A673 (cell line): ENCODE measurements at regions not wholly inside any gene's neighbourhood (a gene's known extent, or its start where the extent isn't known, plus 50 kb on each side); places are given as distances from the start of the nearest gene placed in this dataset.

Experiments used
- BruUV-seq: library from RNA; stranded (reverse); fragments of 400-500 nt; replicated peaks from 2 replicates; lab custom pipeline; 2021; lab: Mats Ljungman, UMichigan
- CTCF ChIA-PET: fragments of 300-600 bp; sonication (Branson Sonifier 250); formaldehyde crosslinking; loops from one replicate; lab custom pipeline; 2022; ENCODE audit warnings: antibody characterized with exemption; lab: Charles Lee
- POLR2A ChIA-PET: fragments of 300-600 bp; sonication (Branson Sonifier 250); formaldehyde crosslinking; loops from one replicate; lab custom pipeline; 2022; ENCODE audit warnings: antibody characterized with exemption; ENCODE audit not compliant: low non-redundant PET; lab: Charles Lee
- DNase-seq: peaks from one replicate; pipeline ENCODE4 v3.0.0-alpha.2; 2015; ENCODE audit warnings: low spot score
- H3K27ac ChIP-seq: fragments of 200-600 bp; sonication (generic); 2 replicates; pipeline ENCODE4 v1.5.1; 2016; ENCODE audit warnings: mixed run types, low read depth, mild to moderate bottlenecking, mixed read lengths, antibody characterized with exemption, low read length; ENCODE audit not compliant: poor library complexity, severe bottlenecking
- H3K27me3 ChIP-seq: fragments of 200-600 bp; sonication (generic); replicated peaks from 2 replicates; pipeline ENCODE4 v1.6.1; 2017; ENCODE audit warnings: mixed run types, low read depth, mild to moderate bottlenecking, mixed read lengths, antibody characterized with exemption, low read length; ENCODE audit not compliant: insufficient read depth, poor library complexity
- H3K36me3 ChIP-seq: fragments of 200-600 bp; sonication (generic); 2 replicates; pipeline ENCODE4 v1.6.1; 2016; ENCODE audit warnings: mixed run types, mild to moderate bottlenecking, mixed read lengths, antibody characterized with exemption, low read length; ENCODE audit not compliant: insufficient read depth, poor library complexity, severe bottlenecking
- H3K4me1 ChIP-seq: fragments of 200-600 bp; sonication (generic); 2 replicates; pipeline ENCODE4 v1.6.1; 2017; ENCODE audit warnings: mixed run types, mild to moderate bottlenecking, mixed read lengths, antibody characterized with exemption, low read length; ENCODE audit not compliant: insufficient read depth, poor library complexity, severe bottlenecking
- H3K4me3 ChIP-seq: fragments of 200-600 bp; sonication (generic); 2 replicates; pipeline ENCODE4 v1.5.1; 2016; ENCODE audit warnings: low read depth, mixed run types, mild to moderate bottlenecking, mixed read lengths, low read length; ENCODE audit not compliant: poor library complexity, severe bottlenecking
- H3K9me3 ChIP-seq: fragments of 200-600 bp; sonication (generic); 2 replicates; pipeline ENCODE4 v1.6.1; 2016; ENCODE audit warnings: mixed run types, low read depth, mild to moderate bottlenecking, mixed read lengths, antibody characterized with exemption, low read length; ENCODE audit not compliant: poor library complexity, severe bottlenecking
- CTCF ChIP-seq: fragments of 300-800, 200-600 bp; sonication (generic); conservative IDR thresholded peaks from 2 replicates; pipeline ENCODE4 v1.5.1; 2017; ENCODE audit warnings: low read depth, mild to moderate bottlenecking, antibody characterized with exemption, low read length, moderate library complexity, mixed read lengths
- EZH2 ChIP-seq: fragments of 200-600 bp; sonication (generic); IDR thresholded peaks from 2 replicates; pipeline ENCODE4 v1.6.1; 2017; ENCODE audit warnings: borderline replicate concordance, low read depth, mild to moderate bottlenecking, mixed read lengths, antibody characterized with exemption, low read length; ENCODE audit not compliant: poor library complexity, severe bottlenecking
- intact Hi-C: fragments of 100-400 bp; cut with micrococcal nuclease; formaldehyde crosslinking; loops from one replicate; pipeline ENCODE4 v1.10.0; 2022; ENCODE audit not compliant: unreplicated experiment

DNA sequence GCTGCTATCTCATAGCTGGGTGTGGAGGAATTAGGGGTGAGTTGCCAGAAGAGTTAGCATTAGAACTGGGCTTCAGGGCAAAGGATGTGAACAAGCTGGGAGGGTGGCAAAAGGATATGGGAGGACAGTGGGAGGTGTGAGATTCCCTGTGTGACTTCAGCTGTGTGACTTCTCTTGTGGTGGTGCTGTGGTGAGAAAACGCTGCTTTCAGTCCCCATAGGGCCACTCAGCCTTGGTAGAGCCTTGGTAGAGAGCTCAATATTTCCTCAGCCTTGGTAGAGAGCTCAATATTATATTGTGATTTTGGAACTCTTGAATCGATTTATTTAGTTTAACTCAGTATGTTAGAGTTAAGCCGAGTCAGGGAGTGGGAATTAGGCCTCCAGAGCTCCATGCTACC lies 499.7 kb downstream of the EDEM1 start:
- intact Hi-C loops: no loop called here
- BruUV-seq: no TSS peak
- ChIA-PET POLR2A (no interaction called here), CTCF (no interaction called here)
- no peak for DNase-seq
- H3K4me3 ChIP-seq: no peak overlapping the region
- H3K4me1 ChIP-seq: no peaks in the 10 kb centered on the region
- no peak overlapping the region for H3K27ac ChIP-seq
- no peaks in the 10 kb centered on the region for H3K27me3 ChIP-seq
- peaks cover 7% of the 10 kb centered on the region for H3K9me3 ChIP-seq
- no peaks in the 10 kb centered on the region for H3K36me3 ChIP-seq
- no peak for TF ChIP-seq EZH2

- Histone ChIP-seq H3K4me1 (no peaks in the 10 kb centered on the region), H3K27me3 (peaks cover 4% of the 10 kb centered on the region), H3K36me3 (no peaks in the 10 kb centered on the region), H3K9me3 (peaks cover 7% of the 10 kb centered on the region), H3K27ac (no peak overlapping the region), H3K4me3 (no peak overlapping the region)
- intact Hi-C loops: no loop called here
- CTCF ChIA-PET: no interaction called here
- no peak for DNase-seq
- BruUV-seq: no TSS peak
- POLR2A ChIA-PET: no interaction called here
- TF ChIP-seq CTCF (no peak), EZH2 (no peak)
Measured at GRCh38 chr3:5690490-5690889, 503.0 kb downstream of the EDEM1 start.

DNA sequence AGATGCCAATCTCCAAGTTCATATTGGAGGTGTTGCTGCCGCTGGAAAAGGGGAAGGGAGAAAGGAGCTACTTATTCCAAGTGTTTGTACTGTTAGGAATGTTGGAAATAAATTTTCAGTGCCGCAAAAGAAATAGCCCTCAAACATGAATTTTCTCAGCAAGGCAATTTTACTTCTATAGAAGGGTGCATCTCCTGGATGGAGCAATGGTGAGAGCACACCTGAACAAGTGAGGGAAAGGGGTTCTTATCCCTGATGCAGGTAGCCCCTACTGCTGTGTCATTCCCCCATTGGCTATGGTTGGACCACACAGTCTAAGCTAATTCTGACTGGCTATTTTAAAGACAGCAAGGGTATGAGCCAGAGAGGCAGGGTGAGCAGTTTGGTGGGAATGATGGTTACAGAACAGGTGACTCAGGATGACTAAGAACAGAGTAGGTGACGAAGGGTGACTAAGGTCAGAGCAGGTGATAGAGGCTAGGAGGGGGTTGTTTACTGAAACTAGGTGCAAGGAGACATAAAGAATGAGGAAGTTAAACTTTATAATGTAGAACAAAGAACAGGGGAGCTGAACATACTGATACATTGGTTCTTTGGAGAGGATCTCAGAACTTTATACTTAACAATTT lies 503.5 kb downstream of the EDEM1 start:
- Histone ChIP-seq H3K4me1 (no peaks in the 10 kb centered on the region), H3K27ac (no peak overlapping the region), H3K9me3 (peaks cover 7% of the 10 kb centered on the region), H3K4me3 (no peak overlapping the region), H3K27me3 (peaks cover 4% of the 10 kb centered on the region), H3K36me3 (no peaks in the 10 kb centered on the region)
- TF ChIP-seq CTCF (no peak), EZH2 (no peak)
- intact Hi-C loops: no loop called here
- BruUV-seq: no TSS peak
- ChIA-PET CTCF (no interaction called here), POLR2A (no interaction called here)
- no peak for DNase-seq

DNA sequence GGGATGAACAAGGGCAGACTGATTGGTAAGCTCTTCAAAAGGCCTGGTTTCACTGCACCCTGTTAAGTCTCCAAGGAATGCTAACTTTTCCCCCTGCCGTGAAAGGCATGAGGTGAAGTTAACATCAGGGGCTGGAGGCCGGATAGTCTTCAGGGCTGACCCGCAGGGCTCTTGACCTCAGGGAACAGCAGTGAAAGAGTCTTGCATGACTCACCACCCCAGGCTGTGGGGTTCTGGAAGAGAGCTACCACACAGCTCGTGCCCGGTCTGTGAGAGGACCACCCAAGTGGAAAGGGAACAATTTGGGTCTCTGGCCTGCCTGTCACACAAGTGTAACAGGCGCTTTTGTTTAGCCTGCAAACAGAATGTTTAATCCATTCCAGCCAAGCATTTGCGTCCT lies 504.9 kb downstream of the EDEM1 start:
- POLR2A ChIA-PET: no interaction called here
- Histone ChIP-seq H3K27ac (no peak overlapping the region), H3K4me1 (no peaks in the 10 kb centered on the region), H3K36me3 (no peaks in the 10 kb centered on the region), H3K27me3 (peaks cover 4% of the 10 kb centered on the region), H3K4me3 (no peak overlapping the region), H3K9me3 (peaks cover under 1% of the 10 kb centered on the region)
- no peak for DNase-seq
- CTCF ChIA-PET: no interaction called here
- BruUV-seq: no TSS peak
- intact Hi-C loops: no loop called here
- TF ChIP-seq EZH2: no peak
- no peak for TF ChIP-seq CTCF
